Parathyroid adenoma (tissue), 2 donors: ENCODE measurements at regions not wholly inside any gene's neighbourhood (a gene's known extent, or its start where the extent isn't known, plus 50 kb on each side); places are given as distances from the start of the nearest gene placed in this dataset.

Experiments
- H2AFZ ChIP-seq: fragments of 300-600 bp; sonication (generic); one replicate; pipeline ENCODE4 v1.7.0; 2017; ENCODE audit warnings: antibody characterized with exemption, mild to moderate bottlenecking
- H3K27ac ChIP-seq: fragments of 300-600 bp; sonication (generic); one replicate; pipeline ENCODE4 v1.7.0; 2017
- H3K27me3 ChIP-seq: fragments of 300-600 bp; sonication (generic); one replicate; pipeline ENCODE4 v1.7.0; 2017; ENCODE audit warnings: low read length; ENCODE audit not compliant: control insufficient read depth, insufficient read depth
- H3K36me3 ChIP-seq: fragments of 300-600 bp; sonication (generic); one replicate; pipeline ENCODE4 v1.7.0; 2017; ENCODE audit warnings: low read length; ENCODE audit not compliant: control insufficient read depth, insufficient read depth
- H3K4me1 ChIP-seq: fragments of 300-600 bp; sonication (generic); one replicate; pipeline ENCODE4 v1.7.0; 2017; ENCODE audit warnings: control low read depth
- H3K4me2 ChIP-seq: fragments of 300-600 bp; sonication (generic); one replicate; pipeline ENCODE4 v1.7.0; 2017; ENCODE audit warnings: low read length
- H3K4me3 ChIP-seq: fragments of 300-600 bp; sonication (generic); one replicate; pipeline ENCODE4 v1.7.0; 2017; ENCODE audit warnings: low read depth, low read length
- H3K79me2 ChIP-seq: fragments of 300-600 bp; sonication (generic); one replicate; pipeline ENCODE4 v1.7.0; 2017; ENCODE audit warnings: control low read depth
- H3K9ac ChIP-seq: fragments of 300-600 bp; sonication (generic); one replicate; pipeline ENCODE4 v1.7.0; 2017; ENCODE audit warnings: mild to moderate bottlenecking
- H3K9me3 ChIP-seq: fragments of 300-600 bp; sonication (generic); one replicate; pipeline ENCODE4 v1.7.0; 2017; ENCODE audit warnings: low read length; ENCODE audit not compliant: control insufficient read depth
- TF ChIP-seq, protein P1 (sequence below): fragments of 300-600 bp; sonication (generic); IDR thresholded peaks from one replicate; pipeline ENCODE4 v1.7.0; 2017; ENCODE audit warnings: antibody characterized with exemption, mild to moderate bottlenecking
- donor health status: primary hyperparathyroidism.

DNA sequence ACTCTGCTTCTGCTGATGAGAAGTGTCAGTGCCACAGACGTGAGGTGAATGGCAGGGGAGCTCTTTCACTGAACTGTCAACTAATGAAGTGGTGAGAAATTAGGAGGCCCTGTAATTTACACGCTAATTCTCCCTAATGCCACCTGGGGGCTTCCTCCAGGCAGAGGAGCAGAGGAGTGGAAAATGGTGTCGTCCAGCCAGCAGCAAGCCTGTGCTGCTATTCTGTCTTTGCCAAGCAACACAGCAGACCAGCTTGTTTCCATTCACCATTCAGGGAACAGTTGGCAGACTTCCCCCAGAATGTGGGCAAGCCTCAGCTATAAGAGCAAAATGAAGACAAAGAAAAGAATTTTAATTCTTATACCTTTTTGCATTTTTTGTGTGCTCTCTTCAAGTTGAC lies 245.2 kb upstream of the TET2 start:
- Histone ChIP-seq H3K9ac (no peak overlapping the region), H3K4me3 (no peak overlapping the region), H3K27ac (no peak overlapping the region), H3K79me2 (no peaks in the 10 kb centered on the region), H3K4me1 (no peaks in the 10 kb centered on the region), H2AFZ (no peak overlapping the region), H3K36me3 (no peaks in the 10 kb centered on the region), H3K27me3 (no peaks in the 10 kb centered on the region), H3K4me2 (no peak overlapping the region), H3K9me3 (no peaks in the 10 kb centered on the region)
- TF ChIP-seq, protein P1, sequence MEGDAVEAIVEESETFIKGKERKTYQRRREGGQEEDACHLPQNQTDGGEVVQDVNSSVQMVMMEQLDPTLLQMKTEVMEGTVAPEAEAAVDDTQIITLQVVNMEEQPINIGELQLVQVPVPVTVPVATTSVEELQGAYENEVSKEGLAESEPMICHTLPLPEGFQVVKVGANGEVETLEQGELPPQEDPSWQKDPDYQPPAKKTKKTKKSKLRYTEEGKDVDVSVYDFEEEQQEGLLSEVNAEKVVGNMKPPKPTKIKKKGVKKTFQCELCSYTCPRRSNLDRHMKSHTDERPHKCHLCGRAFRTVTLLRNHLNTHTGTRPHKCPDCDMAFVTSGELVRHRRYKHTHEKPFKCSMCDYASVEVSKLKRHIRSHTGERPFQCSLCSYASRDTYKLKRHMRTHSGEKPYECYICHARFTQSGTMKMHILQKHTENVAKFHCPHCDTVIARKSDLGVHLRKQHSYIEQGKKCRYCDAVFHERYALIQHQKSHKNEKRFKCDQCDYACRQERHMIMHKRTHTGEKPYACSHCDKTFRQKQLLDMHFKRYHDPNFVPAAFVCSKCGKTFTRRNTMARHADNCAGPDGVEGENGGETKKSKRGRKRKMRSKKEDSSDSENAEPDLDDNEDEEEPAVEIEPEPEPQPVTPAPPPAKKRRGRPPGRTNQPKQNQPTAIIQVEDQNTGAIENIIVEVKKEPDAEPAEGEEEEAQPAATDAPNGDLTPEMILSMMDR = no peak

DNA sequence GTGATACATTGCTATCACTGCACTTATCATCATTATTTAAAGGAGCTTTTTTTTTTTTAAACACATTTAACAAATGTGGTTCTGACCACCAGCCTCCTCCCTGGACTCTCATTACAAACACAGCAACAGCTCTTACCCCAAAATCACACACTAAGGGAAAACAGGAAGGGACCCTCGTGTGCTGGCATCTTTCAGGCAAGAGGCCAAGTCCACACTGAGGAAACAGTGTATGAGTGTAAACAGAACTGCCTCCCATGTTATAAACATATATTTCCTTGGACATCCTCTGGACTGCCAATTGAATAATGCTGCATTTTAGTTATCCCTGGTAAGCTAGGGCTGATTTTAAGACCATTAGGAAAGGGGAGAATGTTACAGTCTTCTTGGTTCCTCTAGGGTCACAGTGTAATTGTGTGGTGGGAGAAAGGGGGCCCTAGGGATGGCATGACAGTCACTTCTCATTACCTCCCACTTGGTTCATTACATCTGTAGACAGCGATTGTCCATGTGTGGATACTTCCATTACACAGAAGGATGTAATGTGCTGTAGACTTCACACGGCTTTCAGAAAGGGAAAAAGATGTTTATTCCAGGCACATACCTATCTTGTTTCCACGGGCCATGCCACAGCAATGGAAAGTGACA lies 244.6 kb upstream of the TET2 start:
- Histone ChIP-seq H3K9ac (no peak overlapping the region), H3K4me1 (no peaks in the 10 kb centered on the region), H3K27ac (no peak overlapping the region), H3K9me3 (no peaks in the 10 kb centered on the region), H3K4me2 (no peak overlapping the region), H2AFZ (no peak overlapping the region), H3K36me3 (no peaks in the 10 kb centered on the region), H3K27me3 (no peaks in the 10 kb centered on the region), H3K79me2 (no peaks in the 10 kb centered on the region), H3K4me3 (no peak overlapping the region)
- TF ChIP-seq, protein P1 = no peak

DNA sequence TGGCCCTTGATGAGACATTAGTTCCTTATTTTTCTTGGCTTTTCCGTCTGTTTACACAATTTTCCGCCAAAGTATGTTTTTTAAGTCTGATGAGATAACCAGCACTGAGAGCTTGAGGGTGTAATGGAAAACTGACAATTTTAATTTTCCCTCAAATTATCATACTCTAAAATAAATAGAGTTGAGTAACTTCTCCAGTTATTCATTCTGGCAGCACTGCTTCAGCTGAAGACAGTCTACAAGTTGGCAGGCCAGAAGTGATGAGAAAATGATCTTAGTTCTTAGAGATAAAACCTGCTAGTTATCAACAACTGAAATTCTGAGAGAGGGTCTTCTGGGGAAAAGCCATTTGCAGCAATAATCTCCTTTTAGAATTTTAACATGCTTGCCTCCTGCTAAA lies 241.6 kb upstream of the TET2 start:
- Histone ChIP-seq H3K4me1 (no peaks in the 10 kb centered on the region), H3K9ac (no peak overlapping the region), H3K9me3 (no peaks in the 10 kb centered on the region), H3K27me3 (no peaks in the 10 kb centered on the region), H3K4me3 (no peak overlapping the region), H3K36me3 (no peaks in the 10 kb centered on the region), H3K4me2 (no peak overlapping the region), H3K79me2 (no peaks in the 10 kb centered on the region), H2AFZ (no peak overlapping the region), H3K27ac (no peak overlapping the region)
- TF ChIP-seq, protein P1 = no peak

DNA sequence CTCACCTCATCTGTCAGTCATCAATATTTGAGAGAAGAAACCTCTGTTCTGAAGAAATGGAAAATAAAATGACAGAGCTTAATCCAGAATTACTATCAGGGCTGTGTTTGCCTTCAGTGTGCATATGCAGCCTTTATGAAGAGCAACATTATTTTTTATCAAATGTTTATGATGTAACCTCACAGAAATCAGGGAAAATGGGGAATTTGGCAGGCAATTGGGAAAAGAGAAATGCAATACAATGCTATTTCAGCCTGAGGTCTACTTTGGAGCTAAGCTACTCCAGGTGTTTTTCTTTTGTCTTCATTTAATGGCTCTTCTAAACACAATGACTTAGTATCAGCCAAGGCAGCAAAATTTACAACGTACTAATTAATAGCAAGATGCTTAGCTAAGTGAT lies 241.1 kb upstream of the TET2 start:
- H3K27me3 ChIP-seq = no peaks in the 10 kb centered on the region
- no peak overlapping the region for H3K4me3 ChIP-seq
- no peak overlapping the region for H2AFZ ChIP-seq
- H3K79me2 ChIP-seq = no peaks in the 10 kb centered on the region
- no peak overlapping the region for H3K27ac ChIP-seq
- no peaks in the 10 kb centered on the region for H3K9me3 ChIP-seq
- H3K4me2 ChIP-seq = no peak overlapping the region
- no peak overlapping the region for H3K9ac ChIP-seq
- no peaks in the 10 kb centered on the region for H3K4me1 ChIP-seq
- no peaks in the 10 kb centered on the region for H3K36me3 ChIP-seq
- TF ChIP-seq, protein P1 = no peak

DNA sequence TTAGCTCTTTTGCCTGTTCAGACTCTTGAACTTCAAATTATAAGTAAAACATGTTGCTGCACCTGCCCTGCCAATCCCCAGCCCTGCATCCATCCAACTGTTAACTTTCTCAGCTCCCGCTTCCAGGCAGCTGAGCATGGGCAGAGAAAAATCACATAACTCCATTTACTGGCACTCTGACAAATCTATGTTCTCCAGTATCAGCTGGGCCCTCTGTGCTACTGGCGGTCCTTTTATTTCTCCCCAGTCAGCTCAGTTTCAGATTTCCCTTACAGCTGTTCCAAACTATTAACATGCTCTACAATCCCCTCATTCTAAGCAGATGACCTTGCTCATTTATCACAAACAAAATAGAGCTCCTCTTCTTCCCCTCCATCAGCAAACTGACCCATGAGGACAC lies 240.4 kb upstream of the TET2 start:
- Histone ChIP-seq H3K36me3 (no peaks in the 10 kb centered on the region), H2AFZ (no peak overlapping the region), H3K4me1 (no peaks in the 10 kb centered on the region), H3K9ac (no peak overlapping the region), H3K79me2 (no peaks in the 10 kb centered on the region), H3K4me3 (no peak overlapping the region), H3K27ac (no peak overlapping the region), H3K4me2 (no peak overlapping the region), H3K9me3 (no peaks in the 10 kb centered on the region), H3K27me3 (no peaks in the 10 kb centered on the region)
- TF ChIP-seq, protein P1 = no peak
